A673 (cell line): ENCODE measurements at regions not wholly inside any gene's neighbourhood (a gene's known extent, or its start where the extent isn't known, plus 50 kb on each side); places are given as distances from the start of the nearest gene placed in this dataset.

ENCODE experiments used
- CTCF ChIP-seq: fragments of 300-800, 200-600 bp; sonication (generic); conservative IDR thresholded peaks from 2 replicates; pipeline ENCODE4 v1.5.1; 2017; ENCODE audit warnings: low read depth, mild to moderate bottlenecking, antibody characterized with exemption, low read length, moderate library complexity, mixed read lengths
- EZH2 ChIP-seq: fragments of 200-600 bp; sonication (generic); IDR thresholded peaks from 2 replicates; pipeline ENCODE4 v1.6.1; 2017; ENCODE audit warnings: borderline replicate concordance, low read depth, mild to moderate bottlenecking, mixed read lengths, antibody characterized with exemption, low read length; ENCODE audit not compliant: poor library complexity, severe bottlenecking

DNA sequence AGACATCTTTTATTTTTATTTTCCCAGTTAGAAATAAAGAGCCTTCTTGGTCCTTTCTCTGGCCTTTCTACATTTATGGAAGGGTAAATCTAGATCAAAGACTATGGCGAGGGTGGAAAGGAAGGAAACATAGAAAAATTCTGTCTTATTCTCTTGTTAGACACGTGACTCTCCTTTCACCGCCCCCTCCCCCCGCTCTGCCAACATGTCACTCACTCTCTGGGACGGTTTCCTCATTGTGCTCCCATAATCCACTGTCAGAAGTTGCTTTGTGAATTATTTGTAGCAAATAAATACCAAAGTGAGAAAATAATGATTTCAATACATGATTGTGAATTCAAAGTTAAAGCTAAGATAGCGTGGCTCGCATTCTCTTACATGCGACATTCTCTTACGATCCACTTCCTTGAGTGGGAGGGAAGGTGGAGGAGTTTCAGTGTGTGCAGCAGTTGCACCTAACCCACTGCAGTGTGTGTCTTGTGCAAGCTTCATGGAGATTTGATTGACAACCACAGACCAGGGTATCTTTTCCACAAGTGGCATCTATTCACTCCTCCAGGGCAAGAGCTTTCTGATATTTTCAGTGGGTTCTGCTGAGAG is 423.0 kb upstream of the KIF2A start:
- no peak for TF ChIP-seq CTCF
- no peak for TF ChIP-seq EZH2
